T-helper 9 cell (primary cell): ENCODE measurements at regions not wholly inside any gene's neighbourhood (a gene's known extent, or its start where the extent isn't known, plus 50 kb on each side); places are given as distances from the start of the nearest gene placed in this dataset.

Experiments
- DNase-seq: peaks from one replicate; pipeline ENCODE4 v3.0.0-alpha.2; 2020

DNA sequence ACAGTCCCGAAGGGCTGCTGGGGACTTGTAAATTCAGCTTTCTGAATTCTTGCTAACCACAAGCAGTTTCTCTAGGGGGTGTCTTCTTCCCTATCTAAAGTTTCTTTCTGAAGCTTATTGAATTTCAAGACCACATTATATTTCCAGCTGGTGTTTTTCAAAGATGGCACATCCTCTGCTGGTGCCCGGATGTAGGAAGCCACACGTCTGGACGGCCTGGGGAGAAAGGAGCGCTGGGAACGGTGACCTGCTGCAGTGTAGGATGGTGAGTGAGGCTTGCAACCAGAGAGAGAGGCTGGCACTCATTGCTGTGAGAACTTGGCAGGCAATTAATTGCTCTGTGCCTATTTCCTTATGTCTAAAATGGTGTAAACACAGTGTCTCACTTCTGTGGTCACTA, 776.4 kb downstream of the TYW1 start:
- no peak for DNase-seq

DNA sequence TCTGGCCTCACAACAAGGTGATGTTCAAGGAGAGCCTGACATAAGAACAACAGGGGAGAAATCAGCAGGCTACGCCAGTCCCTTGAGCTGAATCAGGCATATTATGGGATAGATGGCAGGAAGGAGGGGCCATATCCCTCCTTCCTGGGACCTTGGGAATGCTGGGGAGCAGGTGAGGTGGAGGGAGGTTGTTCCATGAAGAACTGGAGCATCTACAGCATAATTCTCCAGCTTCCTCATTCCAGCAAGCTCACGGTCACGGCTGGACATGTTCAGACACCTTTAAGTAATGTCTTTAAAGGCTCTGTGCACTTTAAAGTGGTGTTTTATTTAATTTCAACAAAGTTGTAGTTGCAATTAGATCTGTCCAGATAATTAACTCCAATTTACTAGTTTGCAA, 780.5 kb downstream of the TYW1 start:
- no peak for DNase-seq

DNA sequence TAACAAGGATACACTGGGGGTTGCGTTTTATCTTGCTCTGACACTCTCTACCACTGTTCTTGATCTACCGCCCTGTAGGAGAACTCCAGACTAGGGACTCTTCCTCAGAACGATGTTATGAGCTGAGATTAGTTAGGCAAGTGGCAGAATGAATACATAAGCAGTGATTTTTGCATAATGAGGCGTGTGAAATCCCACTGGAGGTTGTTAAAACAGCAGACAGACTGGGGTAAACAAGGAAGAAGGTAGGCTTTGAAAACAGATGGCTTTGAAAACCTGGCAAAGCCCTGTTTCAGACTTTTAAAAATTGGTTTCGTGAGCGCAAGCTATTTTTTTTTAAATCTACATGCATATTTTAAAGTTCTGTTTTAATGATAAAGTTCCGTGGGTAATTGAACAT, 785.2 kb downstream of the TYW1 start:
- no peak for DNase-seq

DNA sequence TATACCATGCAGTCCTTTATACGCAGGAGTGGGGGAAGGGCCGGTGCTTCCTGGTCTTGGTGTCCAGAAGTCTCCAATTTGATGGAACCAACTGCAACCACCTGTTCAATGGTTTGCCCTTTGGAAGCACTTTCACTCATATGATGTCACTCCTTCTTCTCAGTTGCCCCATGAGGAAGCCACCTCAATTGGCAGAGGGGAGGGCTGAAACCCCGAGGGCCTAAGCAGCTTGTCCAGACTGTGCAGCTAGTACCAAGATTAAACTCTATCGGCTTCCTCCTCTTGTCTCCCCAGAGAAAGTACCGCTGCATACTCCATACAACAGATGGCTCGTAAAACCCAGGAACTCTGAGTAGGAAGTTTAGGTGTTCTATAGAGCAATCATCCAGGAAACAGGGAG, 789.4 kb downstream of the TYW1 start:
- no peak for DNase-seq

DNA sequence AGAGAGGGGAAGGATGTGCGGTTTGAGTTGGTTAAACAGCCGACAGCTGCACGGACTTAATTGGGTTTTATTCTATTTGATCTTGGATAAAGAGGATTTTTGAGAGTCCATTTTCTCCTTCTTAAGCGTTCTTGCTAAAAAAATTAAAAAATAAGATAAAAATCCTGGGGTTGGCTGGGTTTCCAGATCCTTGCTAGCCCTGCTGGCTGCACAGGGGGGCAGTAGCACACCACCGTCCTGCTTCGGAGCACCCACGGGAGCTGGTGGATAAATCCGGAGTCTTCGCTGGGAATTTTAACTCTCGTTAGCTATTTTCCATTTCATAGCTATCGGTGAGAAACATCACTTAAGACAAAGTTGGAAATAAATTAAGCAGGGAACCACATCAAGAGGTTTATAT, 792.0 kb downstream of the TYW1 start:
- DNase-seq, result no peak

DNA sequence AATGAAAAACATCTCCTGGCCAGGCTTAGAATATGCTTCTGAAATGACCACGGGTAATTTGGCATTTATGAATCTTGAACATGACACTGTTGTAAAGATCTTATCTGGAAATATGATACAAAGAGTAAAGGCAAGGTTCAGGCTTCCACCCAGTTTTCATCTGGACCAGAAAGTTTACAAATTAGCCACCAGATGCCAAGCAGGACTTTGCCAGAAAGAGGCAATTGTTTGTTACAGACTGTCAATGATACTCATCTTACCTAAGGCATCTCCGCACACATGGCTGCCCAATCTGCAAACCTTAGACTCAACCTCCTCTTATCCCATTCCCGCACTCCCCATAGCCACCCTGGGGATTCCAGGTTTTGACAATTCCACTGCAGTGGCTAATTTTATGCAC, 795.3 kb downstream of the TYW1 start:
- no peak for DNase-seq

DNA sequence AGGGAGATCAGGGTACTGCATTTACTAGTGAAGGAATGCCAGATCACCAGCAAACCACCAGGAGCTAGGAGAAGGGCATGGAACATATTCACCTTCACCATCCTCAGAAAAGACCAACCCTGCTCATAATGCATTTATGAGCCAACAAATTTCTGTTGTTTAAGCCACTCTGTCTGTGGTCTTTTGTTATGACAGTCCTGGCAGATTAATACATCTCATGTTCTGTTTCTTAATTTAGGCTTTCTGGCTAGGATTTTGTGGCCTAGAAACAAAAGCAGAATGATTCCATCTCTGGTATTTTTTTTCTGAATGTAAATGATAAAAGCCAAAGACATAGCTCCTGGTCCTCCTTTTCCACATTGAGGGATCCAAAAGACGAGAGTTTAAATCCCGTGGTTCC, 797.9 kb downstream of the TYW1 start:
- no peak for DNase-seq

DNA sequence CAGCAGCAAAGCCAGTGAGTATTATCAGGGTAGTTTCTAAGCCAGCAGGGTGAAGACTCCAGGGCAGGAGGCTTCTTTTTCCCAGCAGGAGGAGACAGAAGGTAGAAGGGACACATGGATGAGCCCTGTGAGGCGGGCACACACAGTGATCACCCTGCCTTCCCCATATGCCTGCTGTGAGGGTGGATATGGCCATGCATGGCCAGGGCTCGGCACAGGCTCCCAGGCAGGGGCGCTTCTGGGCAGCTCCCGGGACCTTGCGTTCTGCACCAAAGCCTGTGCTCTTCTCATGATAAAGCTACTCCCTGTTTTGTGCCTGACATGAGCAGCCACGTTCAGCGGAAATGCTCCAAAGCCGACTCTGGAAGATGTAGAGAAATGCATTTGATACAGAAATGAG, 807.2 kb downstream of the TYW1 start:
- DNase-seq, result no peak

DNA sequence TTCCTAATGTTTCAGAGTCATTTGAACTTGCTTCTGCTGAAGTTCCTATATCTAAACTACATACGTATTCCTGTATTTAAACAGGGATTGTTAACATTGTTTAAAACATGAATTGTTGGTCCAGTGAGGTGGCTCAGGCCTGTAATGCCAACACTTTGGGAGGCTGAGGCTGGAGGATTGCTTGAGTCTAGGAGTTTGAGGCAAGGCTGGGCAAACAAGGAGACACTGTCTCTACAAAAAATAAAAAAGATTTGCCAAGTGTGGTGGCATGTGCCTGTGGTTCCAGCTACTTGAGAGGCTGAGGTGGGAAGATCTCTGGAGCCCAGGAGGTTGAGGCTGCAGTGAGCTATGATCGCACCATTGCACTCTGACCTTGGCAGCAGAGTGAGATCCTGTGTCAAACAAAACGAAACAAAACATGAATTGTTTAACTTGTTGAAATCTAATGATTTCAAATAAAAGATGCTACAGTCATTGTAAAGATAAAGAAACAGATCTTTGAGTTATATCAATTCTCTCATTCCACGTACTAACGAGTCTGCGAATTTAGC, 809.4 kb downstream of the TYW1 start:
- DNase-seq, result no peak

DNA sequence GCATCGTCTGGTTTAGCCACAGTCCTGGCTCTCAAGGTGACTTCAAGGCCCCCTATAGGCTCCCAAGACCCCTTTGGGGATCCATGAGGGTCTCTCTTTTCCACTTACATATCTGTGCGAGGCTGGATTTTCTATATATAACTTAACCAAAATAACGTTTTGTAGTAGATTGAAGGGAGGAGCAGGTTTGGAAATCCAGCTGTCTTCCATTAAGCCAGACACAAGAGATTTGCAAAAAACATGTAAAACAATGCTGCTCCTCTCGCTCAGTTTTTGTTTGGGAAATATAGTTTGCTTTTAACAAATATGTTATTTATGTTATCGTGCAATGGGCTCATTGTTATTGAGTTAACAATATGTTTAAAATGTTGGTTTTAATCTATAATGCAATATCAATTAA, 811.2 kb downstream of the TYW1 start:
- DNase-seq, result no peak

DNA sequence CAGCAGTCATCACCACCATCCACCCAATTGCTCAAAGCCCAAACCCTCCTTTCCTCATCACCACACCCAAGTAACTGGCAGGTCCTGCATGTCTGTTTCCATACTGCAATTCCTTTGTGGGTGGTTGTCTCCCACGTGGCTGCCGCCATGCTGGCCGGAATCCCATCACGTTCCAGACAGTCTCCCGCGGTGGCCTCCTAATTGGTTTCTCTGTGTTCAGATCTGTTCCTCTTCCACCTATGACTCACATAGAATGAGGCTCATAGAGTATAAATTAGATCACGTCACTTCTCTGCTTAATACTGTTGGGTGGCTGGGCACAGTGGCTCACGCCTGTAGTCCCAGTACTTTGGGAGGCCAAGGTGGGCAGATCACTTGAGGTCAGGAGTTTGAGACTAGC, 813.0 kb downstream of the TYW1 start:
- no peak for DNase-seq

DNA sequence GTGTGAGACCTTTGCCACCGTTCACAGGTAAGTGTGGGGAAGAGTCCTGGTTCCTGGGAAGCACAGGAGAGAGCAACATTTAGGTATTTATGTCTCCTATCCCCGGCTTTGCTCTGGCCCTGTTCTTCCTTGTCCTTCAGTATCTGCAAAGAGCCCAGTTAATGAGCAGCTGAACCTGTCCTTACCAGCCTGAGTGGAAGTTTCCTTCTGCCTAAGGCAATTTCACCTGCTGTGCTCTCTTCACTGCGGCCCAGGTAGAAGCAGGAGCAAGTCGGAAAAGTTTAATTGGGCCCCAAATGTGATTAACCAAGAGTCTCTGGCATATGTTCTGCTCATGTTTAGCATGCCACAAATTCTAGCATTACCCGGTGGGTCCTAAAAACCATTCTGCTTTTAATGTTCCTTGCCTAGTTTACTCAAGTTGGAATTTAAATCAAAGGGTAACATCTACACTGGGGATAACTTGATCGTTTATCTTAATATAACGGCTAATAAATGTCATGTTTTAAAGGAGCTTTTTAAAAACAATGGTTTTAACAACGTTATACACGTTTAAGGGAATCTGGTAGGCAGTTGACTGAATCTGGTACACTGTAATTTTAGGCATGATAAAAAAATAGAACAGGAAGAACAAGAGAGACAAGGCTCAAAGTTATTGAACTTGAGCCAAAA, 817.1 kb downstream of the TYW1 start:
- DNase-seq, result no peak

DNA sequence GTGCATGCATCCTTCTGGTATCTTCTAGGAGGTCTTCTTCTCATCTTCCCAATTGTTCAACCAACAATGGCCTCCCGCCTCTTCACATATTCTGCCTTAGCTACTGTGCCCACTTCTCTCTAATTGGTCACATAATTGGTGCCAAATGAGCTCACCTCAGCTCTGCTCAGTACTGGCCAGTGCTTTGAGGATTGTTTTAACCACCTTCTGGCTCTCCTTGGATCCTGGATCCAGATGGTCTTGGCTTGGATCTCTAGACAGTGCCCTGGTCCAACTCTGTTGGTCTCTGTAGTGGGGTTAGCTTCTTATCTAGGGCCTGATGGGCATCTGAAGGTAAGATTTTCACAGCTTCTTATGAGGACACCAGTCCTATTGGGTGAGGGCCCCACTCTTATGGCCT, 820.8 kb downstream of the TYW1 start:
- DNase-seq, result no peak

DNA sequence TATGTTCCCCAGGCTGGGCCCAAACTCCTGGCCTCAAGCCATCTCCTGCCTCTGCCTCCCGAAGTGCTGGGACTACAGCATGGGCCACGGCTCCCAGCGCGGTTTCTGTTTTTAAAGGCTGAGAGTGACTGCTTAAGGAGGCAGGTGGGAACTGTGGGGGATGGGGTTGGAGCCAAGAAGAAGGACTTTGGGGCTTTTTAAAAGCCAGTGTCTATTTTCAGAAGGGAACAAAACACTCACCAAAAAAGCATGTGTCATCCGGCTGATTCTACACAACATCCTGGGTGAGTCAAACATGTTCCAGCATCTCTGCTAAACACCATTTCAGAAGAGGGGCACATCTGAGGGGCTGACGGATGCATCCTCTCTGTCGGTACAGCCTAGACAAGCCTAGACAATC, 824.5 kb downstream of the TYW1 start:
- no peak for DNase-seq

DNA sequence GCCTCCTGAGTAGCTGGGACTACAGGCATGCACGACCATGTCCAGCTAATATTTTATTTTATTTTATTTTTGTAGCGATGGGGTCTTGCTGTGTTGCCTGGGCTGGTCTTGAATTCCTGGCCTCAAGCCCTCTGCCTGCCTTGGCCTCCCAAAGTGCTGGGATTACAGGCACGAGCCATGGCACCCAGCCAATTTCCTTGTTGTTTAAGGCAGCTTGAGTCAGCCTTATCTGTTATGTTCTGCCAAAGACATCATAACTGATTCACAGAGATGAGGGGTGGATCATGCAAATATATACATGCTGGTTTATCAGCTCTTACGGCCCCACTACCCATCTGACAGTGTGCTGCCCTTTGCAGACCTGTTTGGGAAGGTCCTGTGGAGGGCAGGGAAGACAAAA, 826.7 kb downstream of the TYW1 start:
- no peak for DNase-seq

DNA sequence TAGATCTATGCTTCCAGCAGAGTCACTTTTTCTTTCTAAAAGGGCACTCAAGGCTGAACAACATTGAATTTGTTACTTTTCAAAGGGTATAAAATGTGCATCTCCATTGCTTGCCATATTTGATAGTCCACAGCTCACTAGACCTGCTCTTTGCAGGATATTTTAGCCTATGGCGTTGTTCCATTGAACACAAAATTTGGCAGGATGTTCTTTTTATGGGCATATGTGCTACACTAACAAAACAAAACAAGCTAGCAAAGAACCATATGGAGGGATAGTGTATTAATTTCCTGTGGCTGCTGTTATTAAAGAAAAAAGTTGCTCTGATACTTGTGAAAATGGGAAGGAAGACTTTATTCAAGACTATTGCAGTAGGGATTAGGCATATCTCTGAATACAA, 828.7 kb downstream of the TYW1 start:
- DNase-seq, result no peak

DNA sequence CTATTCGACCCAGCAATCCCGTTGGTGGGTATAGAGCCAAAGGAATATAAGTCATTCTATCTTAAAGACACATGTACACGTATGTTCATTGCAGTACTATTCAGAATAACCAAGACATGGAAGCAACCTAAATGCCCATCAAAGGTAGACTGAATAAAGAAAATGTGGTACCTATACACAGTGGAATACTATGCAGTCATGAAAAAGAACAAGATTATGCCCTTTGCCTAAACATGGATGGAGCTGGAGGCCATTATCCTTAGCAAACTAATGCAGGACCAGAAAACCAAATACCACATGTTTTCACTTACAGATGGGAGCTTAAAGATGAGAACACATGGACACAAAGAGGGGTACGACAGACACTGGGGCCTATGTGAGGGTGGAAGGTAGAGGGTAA, 845.3 kb downstream of the TYW1 start:
- DNase-seq, result no peak

DNA sequence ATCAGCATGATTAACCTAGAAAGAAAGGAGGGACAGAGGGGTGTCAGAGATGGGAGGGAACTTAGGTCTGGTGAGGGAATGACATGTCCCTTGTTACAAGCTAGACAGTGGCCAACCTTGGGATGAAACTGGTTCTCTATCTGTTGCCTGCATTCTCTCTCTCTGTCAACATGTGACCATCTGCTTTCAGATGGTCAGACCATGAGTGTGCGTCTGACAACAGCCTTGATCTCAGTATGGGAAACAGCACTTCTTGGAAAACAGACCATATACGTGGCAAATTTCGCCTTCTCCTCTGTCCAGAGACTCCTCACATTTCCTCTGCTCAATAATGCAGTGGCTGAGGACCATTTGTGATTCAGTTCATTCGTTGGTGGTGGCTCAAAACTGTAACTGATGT, 845.9 kb downstream of the TYW1 start:
- DNase-seq, result no peak

DNA sequence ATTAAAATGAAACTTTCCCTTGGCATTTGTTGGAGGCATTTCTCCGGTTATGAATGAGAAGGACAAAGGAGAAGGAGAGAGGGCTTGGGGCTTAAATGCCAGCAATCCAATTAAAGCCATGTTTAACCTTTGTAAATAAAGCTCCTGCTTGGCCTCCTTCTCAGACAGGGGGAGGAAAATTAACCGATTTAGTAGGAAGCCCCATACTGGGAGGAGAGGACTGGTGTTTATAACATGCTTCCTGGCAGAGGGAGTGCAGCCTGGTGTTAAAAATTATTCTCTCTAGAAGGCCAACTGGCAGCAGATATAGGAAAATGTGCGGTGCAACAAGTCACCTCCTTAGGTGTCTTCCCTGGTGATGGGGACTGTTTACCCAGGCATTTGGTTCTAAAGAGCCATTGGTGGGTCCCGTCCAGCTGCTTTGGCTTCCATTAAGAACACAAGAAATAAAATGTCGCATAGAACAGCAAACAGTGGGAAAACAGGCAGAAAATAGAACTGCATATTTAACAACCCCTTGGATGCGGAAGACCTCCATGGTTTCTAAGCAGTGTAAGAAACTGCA, 846.5 kb downstream of the TYW1 start:
- no peak for DNase-seq

DNA sequence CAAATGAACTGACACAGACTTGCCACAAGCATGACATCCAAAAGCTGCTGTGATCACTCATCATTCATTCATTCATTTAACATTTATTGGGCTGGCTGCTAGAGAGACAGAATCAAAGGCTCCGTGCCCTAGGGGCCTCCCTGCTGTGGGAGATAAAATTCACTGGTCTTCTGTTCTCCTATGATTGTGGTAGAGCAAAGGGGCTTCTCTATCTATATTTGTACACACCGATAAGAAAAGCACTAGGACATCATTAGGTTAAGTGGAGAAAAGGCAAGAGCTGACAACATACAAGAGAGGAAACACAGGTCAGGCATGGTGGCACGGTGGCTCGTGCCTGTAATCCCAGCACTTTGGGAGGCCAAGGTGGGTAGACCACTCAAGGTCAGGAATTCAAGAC, 847.0 kb downstream of the TYW1 start:
- DNase-seq, result no peak

DNA sequence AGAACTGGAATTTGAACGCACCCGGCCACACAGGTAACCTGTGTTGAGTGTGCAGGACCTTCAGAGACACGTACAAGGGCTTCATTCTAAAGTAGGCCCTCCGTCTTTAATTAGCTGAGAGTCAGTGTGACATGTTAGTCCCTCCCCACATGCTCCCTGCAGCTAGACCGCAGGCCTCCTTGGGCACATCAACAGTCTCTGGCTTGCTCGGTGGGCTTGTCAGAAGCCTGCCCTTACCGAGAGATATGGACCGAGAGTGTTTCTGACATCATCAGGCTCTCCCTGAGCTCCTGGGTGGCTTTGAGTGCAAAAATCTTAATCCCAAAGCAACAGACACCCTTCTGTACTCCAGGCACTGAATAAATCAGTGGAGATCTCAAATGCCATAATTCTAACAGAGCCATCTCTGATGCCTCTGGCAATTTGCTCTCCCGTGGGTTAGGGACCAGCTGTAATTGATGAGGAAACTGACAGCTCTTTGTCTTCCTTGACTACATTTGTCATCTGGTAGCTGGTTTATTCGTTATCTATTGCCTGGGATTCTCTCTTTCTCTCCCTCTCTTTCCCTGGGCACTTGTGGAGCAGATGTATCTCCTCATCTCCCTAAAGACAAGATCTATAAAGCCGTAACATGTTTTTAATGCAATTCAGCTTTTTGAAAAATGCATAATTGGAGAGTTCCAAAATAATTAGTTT, 850.6 kb downstream of the TYW1 start:
- no peak for DNase-seq

DNA sequence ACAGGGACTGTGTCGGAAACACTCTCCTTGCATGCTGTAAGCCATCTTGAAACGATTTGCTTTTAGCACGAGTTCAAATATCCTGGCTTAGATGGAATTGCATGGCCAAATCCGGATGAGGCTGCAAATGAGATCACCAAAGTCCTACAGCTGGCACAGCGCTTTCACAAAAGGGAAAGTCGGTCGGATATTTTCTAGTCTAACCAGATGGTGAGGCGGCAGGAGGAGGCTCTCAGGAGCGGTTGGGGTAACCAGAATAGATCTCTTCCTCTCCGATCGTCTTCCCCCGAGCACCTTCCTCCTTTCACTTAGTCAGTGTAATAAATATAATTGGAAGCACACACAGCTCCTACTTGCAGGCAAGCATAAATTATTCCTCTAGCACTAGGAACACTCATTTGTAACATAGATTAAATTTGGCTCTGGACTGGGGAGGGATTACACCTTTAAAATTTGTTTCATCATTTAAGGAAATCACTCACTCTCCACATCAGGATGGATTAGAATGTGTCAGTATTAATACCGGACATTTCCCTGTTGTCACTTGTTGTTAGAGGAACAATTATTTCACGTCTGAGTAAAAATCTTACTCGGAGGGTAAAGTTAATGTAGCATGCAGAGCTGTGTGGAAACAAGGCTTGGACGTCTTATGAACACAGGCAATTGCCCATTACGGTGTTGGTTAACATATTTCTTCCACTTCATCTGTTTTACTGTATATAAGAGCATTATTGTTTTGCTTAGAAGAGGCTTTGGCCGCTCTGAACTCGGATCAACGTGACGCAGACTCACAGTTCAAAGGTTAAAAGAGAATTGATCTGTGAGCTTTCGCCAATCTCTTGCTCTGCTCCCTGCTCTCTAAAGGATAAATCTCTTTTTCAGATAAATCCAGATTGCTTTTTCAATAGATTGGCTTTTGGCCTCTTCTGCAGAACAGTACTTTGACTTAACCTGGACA, 857.9 kb downstream of the TYW1 start:
- no peak for DNase-seq

DNA sequence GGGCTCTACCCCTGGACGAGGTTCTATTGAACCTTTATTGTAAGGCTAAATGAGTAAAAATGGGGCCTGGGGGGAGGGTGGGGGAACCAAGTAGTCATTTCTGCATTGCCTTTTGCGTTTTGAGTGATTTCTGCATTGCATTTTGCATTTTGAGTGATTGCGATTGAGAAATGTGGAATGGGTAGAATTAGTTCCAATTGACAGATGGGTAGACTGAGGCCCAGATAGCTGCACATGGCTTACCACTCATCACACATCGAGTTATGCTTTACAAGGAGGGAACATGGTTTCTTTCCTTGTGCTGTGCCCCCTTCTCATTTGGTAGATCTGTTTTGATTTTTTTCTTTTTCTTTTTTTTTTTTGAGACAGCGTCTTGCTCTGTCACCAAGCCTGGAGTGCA, 858.7 kb downstream of the TYW1 start:
- no peak for DNase-seq
